Heart right ventricle (tissue), 16 donors: ENCODE measurements at regions not wholly inside any gene's neighbourhood (a gene's known extent, or its start where the extent isn't known, plus 50 kb on each side); places are given as distances from the start of the nearest gene placed in this dataset.

Experiments
- ATAC-seq, 8 donors: fragments of 200-7000 bp; cut with Tn5 transposase; one replicate each; pipeline ENCODE4 v1.9.1; 2020; ENCODE audit warnings: mild to moderate bottlenecking in 8 of 8, moderate library complexity in 8 of 8, moderate number of reproducible peaks in 1 of 8
- DNase-seq, 2 donors: peaks; one replicate each; pipeline ENCODE4 v3.0.0-alpha.2; 2020
- H3K27ac ChIP-seq, 10 donors: fragments of 200-600 bp; sonication (generic) in 2 of 10; one replicate each; pipeline versions ENCODE4 v1.5.0 to v1.8.0; 2020 to 2022; ENCODE audit warnings: mild to moderate bottlenecking in 3 of 10
- H3K27me3 ChIP-seq, 7 donors: fragments of 200-600 bp; one replicate each; pipeline ENCODE4 v1.8.0; 2021 to 2022; ENCODE audit warnings: mild to moderate bottlenecking in 2 of 7
- H3K36me3 ChIP-seq, 9 donors: fragments of 200-600 bp; sonication (generic) in 1 of 9; one replicate each; pipeline versions ENCODE4 v1.5.0 to v1.8.0; 2020 to 2022; ENCODE audit warnings: mild to moderate bottlenecking in 2 of 9
- H3K4me1 ChIP-seq, 9 donors: fragments of 200-600 bp; sonication (generic) in 1 of 9; one replicate each; pipeline versions ENCODE4 v1.5.0 to v1.8.0; 2020 to 2022; ENCODE audit warnings: mild to moderate bottlenecking in 4 of 9
- H3K4me3 ChIP-seq, 10 donors: fragments of 200-600 bp; sonication (generic) in 2 of 10; one replicate each; pipeline versions ENCODE4 v1.5.0 to v1.8.0; 2020 to 2022; ENCODE audit warnings: mild to moderate bottlenecking in 7 of 10, moderate library complexity in 2 of 10
- H3K9me3 ChIP-seq, 11 donors: fragments of 200-600 bp in 10 of 11; sonication (generic) in 2 of 11; one replicate each; pipeline versions ENCODE4 v1.5.0 to v1.8.0; 2013 to 2022; ENCODE audit warnings: mild to moderate bottlenecking in 2 of 11, control low read depth in 1 of 11, moderate library complexity in 1 of 11
- CTCF ChIP-seq, 9 donors: fragments of 200-600 bp; sonication (generic) in 2 of 9; IDR thresholded peaks; one replicate each; pipeline versions ENCODE4 v1.5.0 to v1.8.0; 2021 to 2022; ENCODE audit warnings: antibody characterized with exemption in 9 of 9, mild to moderate bottlenecking in 5 of 9, moderate library complexity in 1 of 9
- WGBS, 2 donors: extraction: QIAGEN DNeasy Blood & Tissue Kit; methylation state at CpG; one replicate each; pipeline ENCODE4 v1.1.7; 2013; ENCODE audit warnings: inconsistent platforms in 1 of 2; 5-methylcytosine and 5-hydroxymethylcytosine counted together
- intact Hi-C, 10 donors: fragments of 100-400 bp; cut with DNase I; formaldehyde crosslinking; loops; one replicate each; pipeline versions ENCODE4 v1.11.1 to v1.14.2; 2022
- donor health status: Arrhythmogenic right ventricular cardiomyopathy.
- donor health status: ischemic (EF 13 %, LVEDD 7.1; RV severe dilation, severe dysfunction).
- donor health status: healthy with polysubstance abuse.
- donor health status: DM: no; HTN: yes; CAD: no.
- donor health status: DM: no; HTN: no; CAD: no.
- donor health status: ischemic (EF 25% LVEDD 6.9; RV normal size, moderate dysfunction).
- donor health status: ischemic (EF 25% LVEDD 5.7; RV mildly dilated, moderate dysfunction).
- donor health status: healthy.
- donor health status: DM: yes; HTN: yes; CAD: no.
- donor health status: Ischemic cardiomyopathy.
- donor health status: ischemic (EF 35%, LVEDD 5.7; RV mildly dilated, moderate dysfunction).
- donor health status: nonischemic (EF 11% LVEDD 7.7; RV severe dilation, severe dysfunction).
- donor health status: DM: yes; HTN: yes; CAD: no.
- donor health status: PGD.
- donor health status: ischemic (EF 29% LVEDD 5.4; RV normal size, mild dysfunction).
- donor health status: nonischemic (EF 23%, LVEDD 6.1; RV moderate dilation, normal function).

GRCh38 chr22:48858121-48858520 is 969.6 kb downstream of the BRD1 start:
- H3K27me3 ChIP-seq: peaks cover 0 to 12% (median 0%) of the 10 kb centered on the region in 7 donors
- no peaks in the 10 kb centered on the region for H3K4me1 ChIP-seq
- DNase-seq (no peak), ATAC-seq (no peak)
- intact Hi-C loops: no loop called here
- no peak for TF ChIP-seq CTCF (IDR thresholded peaks at IDR 0.05)
- no peak overlapping the region for H3K27ac ChIP-seq
- 68 to 75% methylated on average over 9 of the region's 9 CpGs for WGBS, 2 donors
- H3K9me3 ChIP-seq: no peaks in the 10 kb centered on the region
- H3K4me3 ChIP-seq: no peak overlapping the region
- no peaks in the 10 kb centered on the region for H3K36me3 ChIP-seq

GRCh38 chr22:48857202-48857805 is 970.4 kb downstream of the BRD1 start:
- no peak for TF ChIP-seq CTCF (IDR thresholded peaks at IDR 0.05)
- no peaks in the 10 kb centered on the region for H3K9me3 ChIP-seq
- ATAC-seq (no peak), DNase-seq (no peak)
- intact Hi-C loops: no loop called here
- WGBS, 2 donors: 81 to 82% methylated on average over 13 of the region's 13 CpGs
- H3K4me1 ChIP-seq: no peaks in the 10 kb centered on the region
- no peaks in the 10 kb centered on the region for H3K36me3 ChIP-seq
- H3K4me3 ChIP-seq: no peak overlapping the region
- H3K27me3 ChIP-seq: peaks cover 0 to 12% (median 0%) of the 10 kb centered on the region in 7 donors
- H3K27ac ChIP-seq: no peak overlapping the region

GRCh38 chr22:48856308-48856615 is 971.4 kb downstream of the BRD1 start:
- Histone ChIP-seq H3K27me3 (peaks cover 0 to 7% (median 0%) of the 10 kb centered on the region in 7 donors), H3K36me3 (no peaks in the 10 kb centered on the region), H3K4me3 (no peak overlapping the region), H3K27ac (no peak overlapping the region), H3K4me1 (no peaks in the 10 kb centered on the region), H3K9me3 (no peaks in the 10 kb centered on the region)
- TF ChIP-seq CTCF (IDR thresholded peaks at IDR 0.05): no peak
- ATAC-seq: no peak
- intact Hi-C loops: no loop called here
- no peak for DNase-seq
- 74 to 80% methylated on average over 8 of the region's 8 CpGs for WGBS, 2 donors

GRCh38 chr22:48855593-48856307 is 971.9 kb downstream of the BRD1 start:
- Histone ChIP-seq H3K27me3 (peaks cover 0 to 7% (median 0%) of the 10 kb centered on the region in 7 donors), H3K4me3 (no peak overlapping the region), H3K9me3 (no peaks in the 10 kb centered on the region), H3K36me3 (no peaks in the 10 kb centered on the region), H3K4me1 (no peaks in the 10 kb centered on the region), H3K27ac (no peak overlapping the region)
- ATAC-seq: no peak
- TF ChIP-seq CTCF (IDR thresholded peaks at IDR 0.05): no peak
- DNase-seq: no peak
- intact Hi-C loops: no loop called here
- WGBS, 2 donors: 83 to 86% methylated on average over 9 of the region's 9 CpGs
